HepG2 (cell line): ENCODE measurements at regions not wholly inside any gene's neighbourhood (a gene's known extent, or its start where the extent isn't known, plus 50 kb on each side); places are given as distances from the start of the nearest gene placed in this dataset.

Experiments used
- EP300 ChIP-seq, 3 experiments: sonication (generic) in 1 of 3; formaldehyde crosslinking in 1 of 3; IDR thresholded peaks; 2 replicates each; pipeline versions ENCODE4 v1.5.1 to v1.6.1; 2011 to 2020; ENCODE audit warnings: low read depth in 2 of 3, low read length in 2 of 3, borderline replicate concordance in 1 of 3, improper control_type of control experiment in 1 of 3, mild to moderate bottlenecking in 1 of 3, missing genetic modification reagents in 1 of 3, moderate library complexity in 1 of 3
- EZH2 ChIP-seq: conservative IDR thresholded peaks from 2 replicates; pipeline ENCODE4 v1.6.1; 2012; ENCODE audit warnings: mild to moderate bottlenecking, low read depth, low read length, moderate library complexity
- PLRG1 ChIP-seq: fragments of 450-650 bp; conservative IDR thresholded peaks from 2 replicates; pipeline ENCODE4 v1.6.1; 2016
- ZNF3 ChIP-seq: IDR thresholded peaks from 2 replicates; pipeline ENCODE4 v1.7.0; 2017; ENCODE audit warnings: inconsistent platforms
- TF ChIP-seq, protein P1 (sequence below): sonication (generic); formaldehyde crosslinking; IDR thresholded peaks from 2 replicates; pipeline ENCODE4 v1.4.0; 2020; ENCODE audit warnings: missing genetic modification reagents
- TF ChIP-seq, protein P2 (sequence below): sonication (generic); formaldehyde crosslinking; IDR thresholded peaks from 2 replicates; pipeline ENCODE4 v1.5.0; 2020; ENCODE audit warnings: mild to moderate bottlenecking, missing genetic modification reagents, moderate library complexity

DNA sequence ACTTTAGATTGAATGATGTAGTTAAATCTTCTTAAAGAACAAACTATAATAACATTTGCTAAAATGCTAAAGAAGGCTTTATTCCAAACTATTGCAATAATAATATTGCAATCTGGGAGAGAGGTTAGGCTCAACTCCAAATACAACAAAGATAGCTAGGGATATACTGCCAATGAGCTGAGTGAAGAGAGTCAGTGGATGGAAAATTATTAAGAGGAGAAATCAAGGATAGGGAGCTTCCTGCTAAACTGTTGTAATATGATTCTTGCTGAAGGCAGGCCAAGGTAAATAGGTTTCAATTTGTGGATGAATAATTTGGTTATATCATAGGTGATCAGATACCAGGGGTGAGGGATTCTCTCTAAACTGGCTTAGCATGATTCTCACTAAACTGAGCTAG lies 1651.5 kb downstream of the EFNA5 start:
- TF ChIP-seq, protein P1, sequence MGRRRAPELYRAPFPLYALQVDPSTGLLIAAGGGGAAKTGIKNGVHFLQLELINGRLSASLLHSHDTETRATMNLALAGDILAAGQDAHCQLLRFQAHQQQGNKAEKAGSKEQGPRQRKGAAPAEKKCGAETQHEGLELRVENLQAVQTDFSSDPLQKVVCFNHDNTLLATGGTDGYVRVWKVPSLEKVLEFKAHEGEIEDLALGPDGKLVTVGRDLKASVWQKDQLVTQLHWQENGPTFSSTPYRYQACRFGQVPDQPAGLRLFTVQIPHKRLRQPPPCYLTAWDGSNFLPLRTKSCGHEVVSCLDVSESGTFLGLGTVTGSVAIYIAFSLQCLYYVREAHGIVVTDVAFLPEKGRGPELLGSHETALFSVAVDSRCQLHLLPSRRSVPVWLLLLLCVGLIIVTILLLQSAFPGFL (CRISPR knock-in tag) = no peak
- TF ChIP-seq EZH2 = no peak
- TF ChIP-seq PLRG1 = no peak
- no peak for TF ChIP-seq ZNF3 (CRISPR knock-in tag)
- TF ChIP-seq, protein P2, sequence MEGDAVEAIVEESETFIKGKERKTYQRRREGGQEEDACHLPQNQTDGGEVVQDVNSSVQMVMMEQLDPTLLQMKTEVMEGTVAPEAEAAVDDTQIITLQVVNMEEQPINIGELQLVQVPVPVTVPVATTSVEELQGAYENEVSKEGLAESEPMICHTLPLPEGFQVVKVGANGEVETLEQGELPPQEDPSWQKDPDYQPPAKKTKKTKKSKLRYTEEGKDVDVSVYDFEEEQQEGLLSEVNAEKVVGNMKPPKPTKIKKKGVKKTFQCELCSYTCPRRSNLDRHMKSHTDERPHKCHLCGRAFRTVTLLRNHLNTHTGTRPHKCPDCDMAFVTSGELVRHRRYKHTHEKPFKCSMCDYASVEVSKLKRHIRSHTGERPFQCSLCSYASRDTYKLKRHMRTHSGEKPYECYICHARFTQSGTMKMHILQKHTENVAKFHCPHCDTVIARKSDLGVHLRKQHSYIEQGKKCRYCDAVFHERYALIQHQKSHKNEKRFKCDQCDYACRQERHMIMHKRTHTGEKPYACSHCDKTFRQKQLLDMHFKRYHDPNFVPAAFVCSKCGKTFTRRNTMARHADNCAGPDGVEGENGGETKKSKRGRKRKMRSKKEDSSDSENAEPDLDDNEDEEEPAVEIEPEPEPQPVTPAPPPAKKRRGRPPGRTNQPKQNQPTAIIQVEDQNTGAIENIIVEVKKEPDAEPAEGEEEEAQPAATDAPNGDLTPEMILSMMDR (CRISPR knock-in tag) = no peak
- no peak for TF ChIP-seq EP300 (IDR thresholded peaks at IDR 0.05; ENCODE audit: low read depth in 2 of 2, low read length in 2 of 2)
- no peak for TF ChIP-seq EP300 (CRISPR knock-in tag; IDR thresholded peaks at IDR 0.05; ENCODE audit: borderline replicate concordance)
